Hepatocyte (in vitro differentiated cells): ENCODE measurements at regions not wholly inside any gene's neighbourhood (a gene's known extent, or its start where the extent isn't known, plus 50 kb on each side); places are given as distances from the start of the nearest gene placed in this dataset.

Experiments used
- DNase-seq: peaks from one replicate; pipeline ENCODE4 v3.0.0-alpha.2; 2016; ENCODE audit warnings: low spot score
- H2AFZ ChIP-seq: fragments of 200-600 bp; sonication (generic); 2 replicates; pipeline ENCODE4 v1.6.0; 2016; ENCODE audit warnings: antibody characterized with exemption, mild to moderate bottlenecking
- H3K27ac ChIP-seq: fragments of 200-600 bp; sonication (generic); 2 replicates; pipeline ENCODE4 v1.5.1; 2016; ENCODE audit warnings: mild to moderate bottlenecking
- H3K27me3 ChIP-seq: fragments of 200-600 bp; sonication (generic); 2 replicates; pipeline ENCODE4 v1.6.1; 2016
- H3K36me3 ChIP-seq: fragments of 200-600 bp; sonication (generic); replicated peaks from 2 replicates; pipeline ENCODE4 v1.5.1; 2016; ENCODE audit warnings: low read depth; ENCODE audit not compliant: insufficient read depth
- H3K4me1 ChIP-seq: fragments of 200-600 bp; sonication (generic); 2 replicates; pipeline ENCODE4 v1.5.1; 2016; ENCODE audit warnings: mild to moderate bottlenecking, moderate library complexity; ENCODE audit not compliant: insufficient read depth
- H3K4me2 ChIP-seq: fragments of 200-600 bp; sonication (generic); 2 replicates; pipeline ENCODE4 v1.6.0; 2016
- H3K4me3 ChIP-seq: fragments of 200-600 bp; sonication (generic); 2 replicates; pipeline ENCODE4 v1.5.1; 2016; ENCODE audit warnings: mild to moderate bottlenecking
- H3K79me2 ChIP-seq: fragments of 200-600 bp; sonication (generic); 2 replicates; pipeline ENCODE4 v1.6.0; 2017; ENCODE audit warnings: mild to moderate bottlenecking
- H3K9me2 ChIP-seq: fragments of 200-600 bp; sonication (generic); replicated peaks from 2 replicates; pipeline ENCODE4 v1.6.0; 2017; ENCODE audit warnings: mild to moderate bottlenecking; ENCODE audit not compliant: insufficient read depth
- H3K9me3 ChIP-seq: fragments of 200-600 bp; sonication (generic); 2 replicates; pipeline ENCODE4 v1.5.1; 2016; ENCODE audit warnings: low read depth, mild to moderate bottlenecking
- H4K20me1 ChIP-seq: fragments of 200-600 bp; sonication (generic); 2 replicates; pipeline ENCODE4 v1.6.0; 2016; ENCODE audit warnings: mild to moderate bottlenecking; ENCODE audit not compliant: insufficient read depth, poor library complexity, severe bottlenecking
- EZH2 ChIP-seq: fragments of 200-600 bp; sonication (generic); IDR thresholded peaks from 2 replicates; pipeline ENCODE4 v1.6.1; 2016; ENCODE audit warnings: antibody characterized with exemption, mild to moderate bottlenecking, borderline replicate concordance
- EZH2phosphoT487 ChIP-seq: fragments of 200-600 bp; sonication (generic); IDR thresholded peaks from one replicate; pipeline ENCODE4 v1.6.1; 2018; ENCODE audit warnings: antibody characterized with exemption, mild to moderate bottlenecking, low read depth, moderate library complexity; ENCODE audit not compliant: unreplicated experiment, severe bottlenecking
- WGBS: methylation state at CpG from one replicate; pipeline ENCODE4 v1.1.6; 2016; ENCODE audit warnings: low lambda C conversion rate; ENCODE audit errors: missing lambda C conversion rate; 5-methylcytosine and 5-hydroxymethylcytosine counted together
- TF ChIP-seq, protein P1 (sequence below): fragments of 200-600 bp; sonication (generic); IDR thresholded peaks from 2 replicates; pipeline ENCODE4 v1.5.1; 2016; ENCODE audit warnings: antibody characterized with exemption, mild to moderate bottlenecking; ENCODE audit not compliant: poor library complexity

DNA sequence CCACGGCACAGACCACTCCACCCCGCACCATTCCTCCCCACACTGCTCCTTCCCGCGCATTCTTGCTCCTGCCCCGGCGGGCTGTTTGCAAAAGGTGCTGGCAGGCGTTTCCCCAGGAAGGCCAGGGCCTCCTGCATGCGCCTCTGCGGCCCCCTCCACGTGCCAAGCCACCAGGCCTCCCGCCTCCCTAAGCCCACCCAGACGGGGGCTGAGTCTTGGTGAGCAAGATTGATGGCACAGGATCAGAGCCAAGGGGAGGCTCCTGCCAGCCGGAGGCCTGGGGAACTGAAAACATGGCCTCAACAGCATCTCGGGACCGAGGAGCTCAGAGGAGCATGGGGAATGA is 328.3 kb upstream of the DIO3 start:
- no peak overlapping the region for H3K4me2 ChIP-seq
- H3K9me3 ChIP-seq: no peaks in the 10 kb centered on the region
- H3K36me3 ChIP-seq: no peaks in the 10 kb centered on the region
- DNase-seq: no peak
- peaks cover 22% of the 10 kb centered on the region for H3K4me1 ChIP-seq
- H3K79me2 ChIP-seq: no peaks in the 10 kb centered on the region
- no peaks in the 10 kb centered on the region for H4K20me1 ChIP-seq
- TF ChIP-seq EZH2: no peak
- TF ChIP-seq, protein P1, sequence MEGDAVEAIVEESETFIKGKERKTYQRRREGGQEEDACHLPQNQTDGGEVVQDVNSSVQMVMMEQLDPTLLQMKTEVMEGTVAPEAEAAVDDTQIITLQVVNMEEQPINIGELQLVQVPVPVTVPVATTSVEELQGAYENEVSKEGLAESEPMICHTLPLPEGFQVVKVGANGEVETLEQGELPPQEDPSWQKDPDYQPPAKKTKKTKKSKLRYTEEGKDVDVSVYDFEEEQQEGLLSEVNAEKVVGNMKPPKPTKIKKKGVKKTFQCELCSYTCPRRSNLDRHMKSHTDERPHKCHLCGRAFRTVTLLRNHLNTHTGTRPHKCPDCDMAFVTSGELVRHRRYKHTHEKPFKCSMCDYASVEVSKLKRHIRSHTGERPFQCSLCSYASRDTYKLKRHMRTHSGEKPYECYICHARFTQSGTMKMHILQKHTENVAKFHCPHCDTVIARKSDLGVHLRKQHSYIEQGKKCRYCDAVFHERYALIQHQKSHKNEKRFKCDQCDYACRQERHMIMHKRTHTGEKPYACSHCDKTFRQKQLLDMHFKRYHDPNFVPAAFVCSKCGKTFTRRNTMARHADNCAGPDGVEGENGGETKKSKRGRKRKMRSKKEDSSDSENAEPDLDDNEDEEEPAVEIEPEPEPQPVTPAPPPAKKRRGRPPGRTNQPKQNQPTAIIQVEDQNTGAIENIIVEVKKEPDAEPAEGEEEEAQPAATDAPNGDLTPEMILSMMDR: no peak
- TF ChIP-seq EZH2phosphoT487: no peak
- peak overlapping the region; percentile 33 for H3K27ac ChIP-seq
- no peak overlapping the region for H2AFZ ChIP-seq
- no peaks in the 10 kb centered on the region for H3K9me2 ChIP-seq
- no peak overlapping the region for H3K4me3 ChIP-seq
- 76% methylated on average over 15 of the region's 15 CpGs for WGBS
- H3K27me3 ChIP-seq: no peaks in the 10 kb centered on the region

DNA sequence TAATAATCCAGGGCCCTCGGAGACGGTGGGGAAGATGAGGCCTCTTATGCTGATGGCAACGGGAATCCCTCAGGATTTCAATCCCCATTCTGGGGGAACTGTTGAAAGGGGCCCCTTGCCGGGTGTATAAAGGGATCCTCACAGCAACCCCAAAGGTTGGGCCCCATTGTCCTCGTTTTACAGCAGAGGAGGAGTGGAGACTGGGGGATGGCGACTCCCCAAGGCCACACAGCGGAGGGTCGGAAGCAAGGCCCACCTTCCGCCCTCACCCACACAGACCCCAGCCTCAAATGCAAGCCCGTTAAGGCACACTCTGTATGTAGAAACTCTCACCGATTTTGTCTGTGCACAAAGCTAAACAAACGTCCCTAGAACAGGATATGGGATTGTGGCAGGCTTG is 327.9 kb upstream of the DIO3 start:
- peaks cover 22% of the 10 kb centered on the region for H3K4me1 ChIP-seq
- H2AFZ ChIP-seq: no peak overlapping the region
- peak overlapping the region; percentile 33 for H3K27ac ChIP-seq
- H3K9me3 ChIP-seq: no peaks in the 10 kb centered on the region
- H3K36me3 ChIP-seq: no peaks in the 10 kb centered on the region
- DNase-seq: no peak
- 80% methylated on average over 12 of the region's 12 CpGs for WGBS
- no peak overlapping the region for H3K4me3 ChIP-seq
- H3K4me2 ChIP-seq: no peak overlapping the region
- H4K20me1 ChIP-seq: no peaks in the 10 kb centered on the region
- no peaks in the 10 kb centered on the region for H3K27me3 ChIP-seq
- TF ChIP-seq EZH2phosphoT487 (no peak), EZH2 (no peak)
- TF ChIP-seq, protein P1: no peak
- H3K9me2 ChIP-seq: no peaks in the 10 kb centered on the region
- no peaks in the 10 kb centered on the region for H3K79me2 ChIP-seq

DNA sequence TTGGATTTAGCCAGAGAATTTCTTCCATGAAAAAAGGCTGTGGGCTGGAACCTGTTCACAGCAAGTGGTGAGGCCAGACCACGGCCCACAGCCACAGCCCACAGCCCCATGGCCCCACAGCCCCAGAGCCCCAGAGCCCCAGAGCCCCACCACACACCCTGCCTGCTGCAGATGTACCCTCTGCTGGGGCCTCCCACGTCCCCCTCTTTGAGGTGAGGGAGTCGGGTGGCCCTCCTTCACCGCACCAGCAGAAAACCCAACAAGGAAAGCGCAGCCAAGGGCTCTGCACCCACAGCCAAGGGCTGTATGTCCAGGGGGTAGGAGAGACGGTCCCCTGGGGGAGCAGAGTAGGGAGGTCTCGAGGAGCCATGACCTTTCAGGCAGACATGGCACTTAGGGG is 327.5 kb upstream of the DIO3 start:
- no peaks in the 10 kb centered on the region for H4K20me1 ChIP-seq
- no peak overlapping the region for H3K4me3 ChIP-seq
- TF ChIP-seq, protein P1: no peak
- no peak for TF ChIP-seq EZH2
- TF ChIP-seq EZH2phosphoT487: no peak
- no peak for DNase-seq
- no peaks in the 10 kb centered on the region for H3K79me2 ChIP-seq
- H3K36me3 ChIP-seq: no peaks in the 10 kb centered on the region
- H3K9me2 ChIP-seq: no peaks in the 10 kb centered on the region
- H3K27me3 ChIP-seq: no peaks in the 10 kb centered on the region
- H3K4me2 ChIP-seq: no peak overlapping the region
- H2AFZ ChIP-seq: no peak overlapping the region
- H3K27ac ChIP-seq: no peak overlapping the region
- H3K9me3 ChIP-seq: no peaks in the 10 kb centered on the region
- peaks cover 22% of the 10 kb centered on the region for H3K4me1 ChIP-seq
- 90% methylated on average over 7 of the region's 7 CpGs for WGBS

DNA sequence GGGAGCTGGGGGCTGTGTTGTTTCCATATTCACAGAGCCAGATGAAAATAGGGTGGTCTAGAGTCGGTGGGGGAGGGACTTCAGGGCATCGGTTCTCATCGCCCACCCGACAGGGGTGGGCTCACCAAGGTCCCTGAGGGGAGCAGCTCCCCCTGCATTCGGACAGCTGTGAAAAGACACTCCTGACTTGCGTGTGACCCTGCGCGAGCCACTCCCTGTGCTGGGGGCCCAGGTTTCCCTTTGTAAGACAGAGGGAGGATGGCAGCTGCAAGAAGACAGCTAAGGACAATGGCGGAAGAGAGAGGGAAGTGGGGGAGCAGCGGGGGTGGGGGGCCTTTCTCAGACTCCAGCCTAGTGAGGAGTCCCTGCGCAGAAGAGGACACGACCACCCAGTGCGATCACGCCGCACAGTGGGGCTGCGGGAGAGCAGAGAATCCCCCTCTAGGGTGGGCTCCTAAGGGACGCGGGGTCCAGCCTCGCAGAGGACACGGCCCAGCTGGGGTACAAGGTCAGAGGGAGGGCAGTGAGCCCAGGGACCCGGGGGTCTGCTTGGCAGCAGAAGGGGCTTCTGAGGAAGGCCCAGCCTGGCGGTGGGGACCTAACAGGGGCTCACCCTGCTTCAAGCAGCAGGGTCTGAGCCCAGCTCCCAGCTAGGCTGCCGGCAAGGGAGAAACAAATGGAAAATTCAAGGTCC is 326.9 kb upstream of the DIO3 start:
- no peak overlapping the region for H3K4me3 ChIP-seq
- peaks cover 22% of the 10 kb centered on the region for H3K4me1 ChIP-seq
- no peaks in the 10 kb centered on the region for H3K27me3 ChIP-seq
- H3K27ac ChIP-seq: no peak overlapping the region
- no peaks in the 10 kb centered on the region for H3K9me2 ChIP-seq
- WGBS: 85% methylated on average over 23 of the region's 23 CpGs
- H3K9me3 ChIP-seq: no peaks in the 10 kb centered on the region
- H4K20me1 ChIP-seq: no peaks in the 10 kb centered on the region
- DNase-seq: no peak
- TF ChIP-seq EZH2: no peak
- TF ChIP-seq, protein P1: no peak
- no peak for TF ChIP-seq EZH2phosphoT487
- no peaks in the 10 kb centered on the region for H3K36me3 ChIP-seq
- no peaks in the 10 kb centered on the region for H3K79me2 ChIP-seq
- H3K4me2 ChIP-seq: no peak overlapping the region
- H2AFZ ChIP-seq: no peak overlapping the region
